AG10803 (cell line): ENCODE measurements at regions not wholly inside any gene's neighbourhood (a gene's known extent, or its start where the extent isn't known, plus 50 kb on each side); places are given as distances from the start of the nearest gene placed in this dataset.
A peak's percentile ranks its signal among the peaks of the same experiment; 100 is the strongest.

Source experiments
- DNase-seq: peaks from one replicate; pipeline ENCODE4 v3.0.0; 2010; ENCODE audit warnings: low read depth
- H3K4me3 ChIP-seq: 2 replicates; pipeline ENCODE4 v1.5.1; 2011; ENCODE audit warnings: mild to moderate bottlenecking, low read length, control low read depth
- TF ChIP-seq, protein P1 (sequence below): conservative IDR thresholded peaks from 2 replicates; pipeline ENCODE4 v1.5.1; 2011; ENCODE audit warnings: mild to moderate bottlenecking, low read length, control low read depth, inconsistent platforms

DNA sequence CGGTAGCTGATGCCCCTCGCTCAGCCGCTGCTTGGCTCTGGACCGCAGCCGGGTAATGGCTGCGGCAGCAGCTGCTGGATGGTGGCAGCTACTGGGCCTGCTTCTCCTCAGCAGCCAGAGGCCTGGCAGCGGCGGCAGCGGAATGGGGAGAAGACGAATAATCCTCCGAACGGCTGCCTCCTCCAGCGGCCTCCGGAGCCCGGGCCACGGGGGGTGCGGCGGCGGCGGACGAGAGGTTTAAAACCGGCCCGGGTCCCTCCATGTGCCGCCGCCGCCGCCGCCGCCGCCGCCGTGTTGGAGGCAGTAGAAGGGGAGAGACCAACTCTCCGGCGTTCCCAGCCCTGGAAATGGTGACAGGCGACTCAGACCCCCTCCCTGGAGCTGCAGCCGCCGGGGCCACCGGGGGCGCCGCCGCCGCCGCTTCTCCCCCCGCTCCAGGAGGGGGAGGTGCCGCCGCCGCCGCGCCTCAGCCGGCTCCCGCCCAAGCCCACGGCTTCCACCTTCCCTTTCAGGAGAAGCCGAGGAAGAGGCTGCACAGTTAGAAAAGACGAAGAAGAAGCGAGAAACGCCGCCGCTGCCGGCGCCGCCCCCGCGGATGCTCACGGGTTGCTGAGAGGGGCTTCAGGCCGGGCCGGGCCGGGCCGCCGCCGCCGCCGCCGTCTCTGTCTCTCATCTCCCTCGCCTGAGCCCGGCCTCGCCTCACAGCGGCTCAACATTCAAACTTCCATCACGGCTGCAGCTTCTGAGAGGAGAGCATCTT lies 118.4 kb upstream of the PRSS3 start:
- TF ChIP-seq, protein P1, sequence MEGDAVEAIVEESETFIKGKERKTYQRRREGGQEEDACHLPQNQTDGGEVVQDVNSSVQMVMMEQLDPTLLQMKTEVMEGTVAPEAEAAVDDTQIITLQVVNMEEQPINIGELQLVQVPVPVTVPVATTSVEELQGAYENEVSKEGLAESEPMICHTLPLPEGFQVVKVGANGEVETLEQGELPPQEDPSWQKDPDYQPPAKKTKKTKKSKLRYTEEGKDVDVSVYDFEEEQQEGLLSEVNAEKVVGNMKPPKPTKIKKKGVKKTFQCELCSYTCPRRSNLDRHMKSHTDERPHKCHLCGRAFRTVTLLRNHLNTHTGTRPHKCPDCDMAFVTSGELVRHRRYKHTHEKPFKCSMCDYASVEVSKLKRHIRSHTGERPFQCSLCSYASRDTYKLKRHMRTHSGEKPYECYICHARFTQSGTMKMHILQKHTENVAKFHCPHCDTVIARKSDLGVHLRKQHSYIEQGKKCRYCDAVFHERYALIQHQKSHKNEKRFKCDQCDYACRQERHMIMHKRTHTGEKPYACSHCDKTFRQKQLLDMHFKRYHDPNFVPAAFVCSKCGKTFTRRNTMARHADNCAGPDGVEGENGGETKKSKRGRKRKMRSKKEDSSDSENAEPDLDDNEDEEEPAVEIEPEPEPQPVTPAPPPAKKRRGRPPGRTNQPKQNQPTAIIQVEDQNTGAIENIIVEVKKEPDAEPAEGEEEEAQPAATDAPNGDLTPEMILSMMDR, result no peak
- peak overlapping the region; percentile 49 for H3K4me3 ChIP-seq
- peak; percentile 5 for DNase-seq

DNA sequence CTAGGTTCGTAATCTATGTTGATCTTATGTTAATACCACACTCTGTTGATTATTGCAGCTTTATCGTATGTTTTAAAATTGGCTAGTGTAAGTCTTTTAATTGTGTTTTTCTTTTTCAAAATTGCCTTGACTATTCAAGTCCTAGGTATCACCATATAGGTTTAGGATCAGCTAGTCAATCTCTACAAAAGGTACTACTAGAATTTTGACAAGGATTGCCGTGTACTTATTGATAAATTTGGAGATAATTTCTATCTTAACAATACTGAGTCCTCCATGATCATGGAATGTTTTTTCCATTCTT lies 117.9 kb upstream of the PRSS3 start:
- H3K4me3 ChIP-seq, result peak overlapping the region; percentile 47
- TF ChIP-seq, protein P1, result no peak
- no peak for DNase-seq

DNA sequence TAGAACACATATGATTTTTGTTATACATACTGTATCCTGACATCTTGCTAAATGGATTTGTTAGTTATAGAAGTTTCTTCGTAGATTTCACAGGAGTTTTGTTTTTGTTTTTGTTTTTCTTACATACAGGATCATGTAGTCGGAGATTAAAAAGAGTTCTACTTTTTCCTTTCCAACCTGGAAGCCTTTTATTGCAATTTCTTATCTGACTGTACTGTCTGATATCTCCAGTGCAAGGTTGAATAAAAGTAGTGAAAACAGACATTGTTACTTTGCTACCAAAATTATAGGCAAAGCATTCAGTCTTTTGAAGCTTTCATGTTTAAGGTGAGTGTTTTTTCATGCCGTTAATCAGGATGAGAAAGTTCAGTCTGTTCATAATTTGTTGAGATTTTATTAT lies 117.4 kb upstream of the PRSS3 start:
- TF ChIP-seq, protein P1, result no peak
- DNase-seq, result no peak
- no peak overlapping the region for H3K4me3 ChIP-seq

DNA sequence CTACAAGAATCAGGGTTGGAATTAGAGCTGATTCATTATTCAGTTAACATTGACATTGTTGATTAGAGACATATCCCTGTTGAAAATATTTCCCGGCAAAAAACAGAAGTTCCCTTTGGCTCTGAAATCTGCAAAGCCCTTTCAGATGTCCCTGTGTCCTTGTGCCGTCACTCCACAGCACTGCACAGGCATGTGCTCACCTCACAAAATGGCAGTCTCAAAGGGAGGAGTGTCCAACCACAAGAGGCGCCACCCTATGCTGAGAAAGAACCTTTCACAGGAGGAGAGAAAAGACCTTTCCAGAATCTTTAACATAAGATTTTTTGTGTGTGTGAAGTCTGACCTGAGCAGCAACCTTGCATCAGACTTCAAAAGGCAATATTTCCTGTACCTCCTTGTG lies 112.8 kb upstream of the PRSS3 start:
- TF ChIP-seq, protein P1, result no peak
- no peak for DNase-seq
- no peak overlapping the region for H3K4me3 ChIP-seq

DNA sequence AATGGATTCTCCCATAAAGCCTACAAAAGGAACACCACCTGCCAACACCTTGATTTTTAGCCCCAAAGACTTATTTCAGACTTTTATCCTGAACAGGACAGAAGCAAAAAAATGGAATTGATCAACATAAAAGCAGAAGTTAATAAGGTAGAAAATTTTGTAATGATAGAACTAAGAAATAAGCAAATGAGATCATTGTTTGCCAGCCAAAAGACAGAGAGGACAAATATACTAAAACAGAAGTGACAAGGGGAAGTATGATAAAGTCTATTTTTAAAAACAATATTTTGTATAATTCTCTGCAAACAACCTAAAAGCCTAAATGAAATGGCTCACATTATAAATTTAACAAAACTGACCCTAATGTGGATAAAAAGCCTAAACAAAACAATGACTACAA lies 110.5 kb upstream of the PRSS3 start:
- no peak overlapping the region for H3K4me3 ChIP-seq
- no peak for DNase-seq
- TF ChIP-seq, protein P1, result no peak

DNA sequence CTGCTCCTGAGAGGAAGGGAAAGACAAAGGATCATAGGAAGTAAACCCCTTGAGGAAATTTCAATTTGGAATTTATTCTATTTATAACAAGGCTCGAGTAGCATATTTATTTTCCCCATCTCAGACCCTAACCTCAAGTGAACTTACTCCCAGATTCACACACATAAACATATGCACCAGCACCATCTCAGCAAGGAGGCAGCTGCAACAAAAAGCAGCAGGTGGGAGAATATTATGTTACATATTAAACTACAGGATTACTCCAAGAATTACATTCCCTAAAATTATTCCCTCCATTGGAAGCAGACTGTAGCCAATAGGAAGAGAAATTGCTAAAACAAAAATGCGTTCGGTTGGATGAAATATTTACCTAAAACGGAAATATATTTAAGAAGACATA lies 108.4 kb upstream of the PRSS3 start:
- H3K4me3 ChIP-seq, result no peak overlapping the region
- DNase-seq, result no peak
- TF ChIP-seq, protein P1, result no peak

DNA sequence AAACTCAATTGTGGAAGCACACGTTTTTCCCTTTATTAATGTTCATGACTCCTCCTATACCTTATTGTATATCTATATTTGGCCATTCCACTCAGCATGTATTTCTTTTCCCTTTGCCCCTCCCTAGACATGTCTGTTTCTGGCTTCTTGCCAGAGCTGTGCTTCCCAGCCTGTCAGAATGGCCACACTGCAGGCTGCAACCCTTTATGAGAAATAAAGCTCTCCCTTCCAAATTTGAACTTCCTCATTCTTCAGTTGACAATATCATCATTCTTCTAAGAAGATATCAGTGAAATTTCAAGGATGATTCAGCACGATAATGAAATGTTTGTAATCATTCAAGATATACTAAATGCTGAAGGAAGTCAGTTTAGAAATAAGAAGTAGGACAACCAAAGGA lies 107.6 kb upstream of the PRSS3 start:
- H3K4me3 ChIP-seq, result no peak overlapping the region
- TF ChIP-seq, protein P1, result no peak
- DNase-seq, result no peak
